GM21381 (cell line): ENCODE measurements at regions not wholly inside any gene's neighbourhood (a gene's known extent, or its start where the extent isn't known, plus 50 kb on each side); places are given as distances from the start of the nearest gene placed in this dataset.

ENCODE experiments used
- ATAC-seq: cut with Tn5 transposase; IDR thresholded peaks from one replicate; pipeline ENCODE4 v1.9.1; 2021; ENCODE audit warnings: mild to moderate bottlenecking, moderate library complexity; ENCODE audit not compliant: unreplicated experiment

DNA sequence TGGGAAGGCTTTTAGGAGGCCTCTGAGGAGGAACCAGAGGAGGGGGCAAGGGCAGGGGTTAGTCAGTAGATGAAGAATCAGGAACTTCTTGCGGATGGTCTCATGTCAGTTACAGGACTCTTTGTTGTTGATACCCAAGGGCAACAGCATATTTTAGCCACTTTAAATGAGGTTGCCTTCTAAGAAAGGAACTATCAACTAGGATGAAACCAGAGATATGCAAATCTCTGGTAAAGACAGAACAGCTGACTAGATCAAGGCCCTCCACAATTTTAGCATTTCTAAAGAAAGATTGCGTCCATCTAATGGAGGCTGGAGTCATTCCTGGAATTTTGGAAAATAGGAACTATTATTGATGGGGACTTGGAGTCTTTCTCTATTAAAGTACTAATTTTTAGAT is 57.7 kb upstream of the KLF4 start:
- ATAC-seq = no peak

DNA sequence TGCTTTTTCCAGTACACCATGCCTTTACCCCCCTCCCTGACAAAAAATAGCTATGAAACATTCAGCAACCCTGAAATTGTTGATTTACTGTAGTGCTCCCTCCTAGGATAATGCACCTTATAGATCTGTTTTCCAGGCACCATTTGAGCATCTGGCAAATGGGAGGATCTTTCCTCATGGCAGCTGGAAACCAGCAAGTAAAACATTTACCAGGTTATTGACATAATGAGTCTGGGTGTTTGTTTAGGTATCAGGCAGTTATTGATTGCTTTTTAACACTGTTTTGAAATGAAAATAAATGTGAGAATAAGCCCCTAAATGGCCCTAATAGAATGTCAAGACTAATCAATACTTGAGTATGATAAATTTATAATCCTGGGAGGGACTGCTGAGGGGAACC is 57.3 kb upstream of the KLF4 start:
- no peak for ATAC-seq

DNA sequence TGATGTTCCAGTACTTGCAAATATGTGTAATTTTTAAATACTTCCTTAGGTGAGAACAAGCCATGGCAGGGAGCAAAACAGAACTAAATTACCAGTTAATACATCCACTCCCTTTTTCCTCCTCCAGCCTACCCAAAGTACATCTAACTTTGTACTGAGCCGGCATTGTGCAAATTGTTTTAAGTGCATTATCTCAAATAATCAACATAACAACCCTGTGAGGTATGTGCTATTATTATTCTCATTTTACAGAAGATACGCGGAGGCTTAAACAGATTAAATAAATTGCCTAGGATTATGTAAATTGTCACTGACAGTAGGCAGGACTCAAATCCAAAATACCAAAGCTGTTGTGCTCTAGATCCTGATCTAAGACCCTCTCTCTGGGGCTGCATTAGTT is 55.5 kb upstream of the KLF4 start:
- no peak for ATAC-seq

DNA sequence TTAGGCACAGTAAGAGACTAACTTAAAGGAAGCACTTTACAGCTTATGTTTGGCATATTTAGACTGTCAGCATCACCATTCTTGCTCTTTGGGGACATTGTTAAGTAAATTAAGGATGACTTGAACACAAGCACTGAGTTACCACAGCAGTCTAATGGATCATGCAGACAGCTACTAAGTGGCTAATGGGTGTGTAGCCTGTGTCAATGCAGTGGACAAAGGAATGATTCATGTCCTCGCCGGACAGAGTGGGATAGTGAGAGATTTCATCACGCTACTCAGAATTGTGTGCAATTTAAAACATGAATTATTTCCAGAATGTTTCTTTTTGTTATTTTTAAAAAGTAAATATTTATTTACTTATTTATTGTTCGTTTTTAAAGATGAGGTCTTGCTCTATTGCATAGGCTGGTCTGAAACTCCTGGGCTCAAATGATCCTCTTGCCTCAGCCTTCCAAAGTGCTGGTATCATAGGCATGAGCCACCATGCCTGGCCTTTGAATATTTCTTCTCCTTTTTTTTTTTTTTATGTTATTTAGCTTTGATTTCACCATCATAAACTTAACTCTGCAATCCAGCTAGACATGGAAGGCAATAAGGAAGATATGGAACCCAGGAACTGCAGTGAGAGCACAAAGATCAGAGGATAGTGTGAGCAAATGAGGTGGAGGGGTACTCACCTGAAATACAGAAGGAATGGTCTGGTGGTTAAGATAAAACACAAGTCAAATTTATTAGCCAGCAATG is 53.0 kb upstream of the KLF4 start:
- ATAC-seq = no peak

DNA sequence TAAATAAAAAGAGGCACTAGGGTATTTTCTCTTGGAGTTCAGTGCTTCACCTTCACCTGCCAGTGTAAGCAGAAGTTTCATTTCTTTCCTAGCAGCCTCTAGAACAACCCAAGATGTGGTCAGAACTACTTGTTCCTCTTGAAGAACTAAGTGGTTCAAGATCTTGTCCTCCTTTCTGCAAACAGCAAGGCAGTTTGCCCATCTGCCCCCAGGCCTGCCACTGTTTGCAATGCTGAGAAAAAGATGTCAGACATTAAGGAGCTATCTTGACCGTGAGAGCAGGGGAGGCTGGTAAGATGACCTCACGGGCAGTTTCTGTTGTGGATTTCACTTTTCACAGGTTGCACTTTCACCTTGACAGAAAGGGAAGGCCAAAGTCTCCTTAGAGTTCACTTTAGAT is 52.0 kb upstream of the KLF4 start:
- ATAC-seq = peak; percentile 77

DNA sequence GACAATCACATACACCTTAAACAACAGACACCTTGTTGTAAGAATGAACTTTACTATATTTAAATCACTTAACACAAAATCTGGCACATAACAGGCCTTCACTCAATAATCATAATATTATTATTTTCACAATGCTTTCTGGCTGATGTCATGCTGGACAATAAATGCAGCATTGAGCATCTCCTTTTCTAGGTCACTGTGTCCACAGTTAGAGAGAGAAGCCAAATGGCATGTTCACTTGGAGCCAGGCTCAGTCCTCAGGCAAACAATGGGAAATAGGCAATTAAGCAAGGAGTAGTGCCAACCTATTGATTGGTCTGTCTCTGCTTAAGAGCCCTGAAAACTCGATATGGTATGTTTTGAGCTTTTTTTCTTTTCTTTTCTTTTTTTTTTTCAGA is 50.6 kb upstream of the KLF4 start:
- ATAC-seq = no peak

DNA sequence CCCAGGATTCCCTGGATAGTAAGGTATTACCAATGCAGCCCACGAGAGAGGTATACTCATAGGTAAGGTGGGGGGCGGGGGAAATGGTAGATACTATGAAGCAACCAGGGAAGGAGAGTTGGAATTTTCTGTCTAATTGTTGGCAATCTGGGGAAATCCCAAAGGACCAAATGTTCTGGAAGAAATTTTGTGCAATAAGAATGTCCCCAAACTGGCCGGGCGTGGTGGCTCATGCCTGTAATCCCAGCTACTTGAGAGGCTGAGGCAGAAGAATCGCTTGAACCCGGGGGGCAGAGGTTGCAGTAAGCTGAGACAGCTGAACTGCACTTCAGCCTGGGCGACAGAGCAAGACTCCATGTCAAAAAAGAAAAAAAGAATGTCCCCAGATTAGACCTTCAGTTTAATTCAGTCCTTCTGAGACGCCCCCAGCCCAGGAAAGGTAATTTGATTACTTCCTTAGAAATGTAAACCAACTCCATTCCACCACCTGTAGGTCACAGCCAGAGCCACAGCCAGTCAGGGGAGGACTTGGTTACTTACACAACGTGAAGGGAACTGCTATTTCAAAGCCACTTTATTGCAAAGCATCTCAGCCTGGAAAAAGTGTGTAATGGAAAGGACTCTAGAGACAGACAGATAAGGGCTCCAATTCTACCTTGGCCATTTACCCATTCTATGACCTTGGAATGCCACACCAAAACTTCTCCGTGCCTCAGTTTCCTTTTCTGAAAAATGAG is 50.0 kb upstream of the KLF4 start:
- ATAC-seq = no peak
